Activated B cell treated with CpG ODN at 0.5 μM for 24 hours (primary cell): ENCODE measurements at regions not wholly inside any gene's neighbourhood (a gene's known extent, or its start where the extent isn't known, plus 50 kb on each side); places are given as distances from the start of the nearest gene placed in this dataset.

Experiments used
- ATAC-seq: fragments of 200-7000 bp; cut with Tn5 transposase; one replicate; pipeline ENCODE4 v1.10.0; 2021; ENCODE audit warnings: low read depth, mild to moderate bottlenecking, moderate library complexity
- CTCF ChIA-PET: fragments of 350-600 bp; sonication (Branson Sonifier 250); formaldehyde crosslinking; loops from one replicate; lab custom pipeline; 2021; ENCODE audit warnings: antibody characterized with exemption; lab: Charles Lee
- POLR2A ChIA-PET: fragments of 350-600 bp; sonication (Branson Sonifier 250); formaldehyde crosslinking; loops from one replicate; lab custom pipeline; 2021; ENCODE audit warnings: antibody characterized with exemption; lab: Charles Lee
- DNase-seq: peaks from one replicate; pipeline ENCODE4 v3.0.0; 2022
- H3K27ac Mint-ChIP-seq: one replicate; pipeline ENCODE4 v1.8.0; 2020; ENCODE audit warnings: mixed read lengths
- H3K27me3 Mint-ChIP-seq: one replicate; pipeline ENCODE4 v1.8.0; 2021; ENCODE audit warnings: mixed read lengths
- H3K36me3 Mint-ChIP-seq: one replicate; pipeline ENCODE4 v1.8.0; 2021; ENCODE audit warnings: low read depth, mixed read lengths
- H3K4me1 Mint-ChIP-seq: one replicate; pipeline ENCODE4 v1.8.0; 2021; ENCODE audit warnings: mixed read lengths
- H3K4me3 Mint-ChIP-seq: one replicate; pipeline ENCODE4 v1.8.0; 2020; ENCODE audit warnings: mild to moderate bottlenecking, mixed read lengths
- H3K9me3 Mint-ChIP-seq: one replicate; pipeline ENCODE4 v1.8.0; 2020; ENCODE audit warnings: mixed read lengths
- CTCF ChIP-seq: fragments of 200-600 bp; IDR thresholded peaks from one replicate; pipeline ENCODE4 v1.8.0; 2022; ENCODE audit warnings: antibody characterized with exemption, mild to moderate bottlenecking
- intact Hi-C: fragments of 100-400 bp; cut with micrococcal nuclease; formaldehyde crosslinking; loops from one replicate; pipeline ENCODE4 v1.15.1; 2024

GRCh38 chr1:200282497-200283122 lies 127.2 kb downstream of the ZNF281 start:
- no peak for ATAC-seq
- CTCF ChIA-PET = no interaction called here

GRCh38 chr1:200281201-200281835 lies 128.5 kb downstream of the ZNF281 start:
- DNase-seq (no peak), ATAC-seq (no peak)
- H3K4me1 Mint-ChIP-seq = peaks cover 26% of the 10 kb centered on the region
- H3K4me3 Mint-ChIP-seq = no peak overlapping the region
- POLR2A ChIA-PET = no interaction called here
- TF ChIP-seq CTCF = no peak
- no peaks in the 10 kb centered on the region for H3K36me3 Mint-ChIP-seq
- no peak overlapping the region for H3K27ac Mint-ChIP-seq
- H3K27me3 Mint-ChIP-seq = peaks cover 2% of the 10 kb centered on the region
- no peaks in the 10 kb centered on the region for H3K9me3 Mint-ChIP-seq
- intact Hi-C loops = no loop called here
- CTCF ChIA-PET = no interaction called here

More at GRCh38 chr1:200282497-200283122, 127.2 kb downstream of the ZNF281 start:
- H3K4me3 Mint-ChIP-seq = no peak overlapping the region
- no peaks in the 10 kb centered on the region for H3K27me3 Mint-ChIP-seq
- no peak overlapping the region for H3K27ac Mint-ChIP-seq
- no peaks in the 10 kb centered on the region for H3K9me3 Mint-ChIP-seq
- intact Hi-C loops = no loop called here
- H3K36me3 Mint-ChIP-seq = no peaks in the 10 kb centered on the region
- POLR2A ChIA-PET = no interaction called here
- H3K4me1 Mint-ChIP-seq = peaks cover 39% of the 10 kb centered on the region
- TF ChIP-seq CTCF = no peak
- no peak for DNase-seq

- ChIA-PET POLR2A (no interaction called here), CTCF (interaction anchor here (1.1 to 2.0 kb wide), 5 partner anchors 13 to 210 kb away, joined by 3 to 7 read pairs (median 4); no protein-coding TSS in a partner anchor)
- no peak overlapping the region for H3K27ac Mint-ChIP-seq
- no peaks in the 10 kb centered on the region for H3K9me3 Mint-ChIP-seq
- DNase-seq (no peak), ATAC-seq (no peak)
- no peak for TF ChIP-seq CTCF
- H3K4me3 Mint-ChIP-seq = no peak overlapping the region
- intact Hi-C loops = loop anchor here (1.0 to 10.0 kb wide), 3 partner anchors 27 to 595 kb away; no protein-coding TSS in a partner anchor
- H3K4me1 Mint-ChIP-seq = peaks cover 12% of the 10 kb centered on the region
- H3K36me3 Mint-ChIP-seq = no peaks in the 10 kb centered on the region
- H3K27me3 Mint-ChIP-seq = peaks cover 4% of the 10 kb centered on the region
These were observed 129.9 kb downstream of the ZNF281 start for GRCh38 chr1:200279810-200280411.

- Mint-ChIP-seq H3K27ac (no peak overlapping the region), H3K9me3 (no peaks in the 10 kb centered on the region), H3K36me3 (no peaks in the 10 kb centered on the region), H3K4me1 (peaks cover 3% of the 10 kb centered on the region), H3K27me3 (peaks cover 4% of the 10 kb centered on the region), H3K4me3 (no peak overlapping the region)
- TF ChIP-seq CTCF = no peak
- ATAC-seq = no peak
- ChIA-PET POLR2A (no interaction called here), CTCF (interaction anchor here (1.0 to 1.9 kb wide), 6 partner anchors 17 to 591 kb away, joined by 3 to 8 read pairs (median 4); no protein-coding TSS in a partner anchor)
- no peak for DNase-seq
- intact Hi-C loops = loop anchor here (10.0 kb wide), 1 partner anchor 591 kb away; no protein-coding TSS in a partner anchor
These were observed 133.9 kb downstream of the ZNF281 start for GRCh38 chr1:200275816-200276453.
